Spleen (tissue), 11 donors: ENCODE measurements at regions not wholly inside any gene's neighbourhood (a gene's known extent, or its start where the extent isn't known, plus 50 kb on each side); places are given as distances from the start of the nearest gene placed in this dataset.

ENCODE experiments used
- DNase-seq: peaks from one replicate; pipeline ENCODE4 v3.0.0-alpha.2; 2020
- H3K27ac ChIP-seq, 8 donors: fragments of 200-600 bp; sonication (generic) in 7 of 8; 1 replicate in 4 of 8; 2 replicates in 4 of 8; pipeline versions ENCODE4 v1.5.0 to v1.8.0; 2016 to 2021; ENCODE audit warnings: inconsistent platforms in 4 of 8, mild to moderate bottlenecking in 4 of 8, moderate library complexity in 1 of 8
- H3K27me3 ChIP-seq, 7 donors: fragments of 200-600 bp; sonication (generic) in 6 of 7; replicated peaks in 1 of 7; 1 replicate in 4 of 7; 2 replicates in 3 of 7; pipeline versions ENCODE4 v1.5.0 to v1.8.0; 2016 to 2021; ENCODE audit warnings: inconsistent platforms in 3 of 7, mild to moderate bottlenecking in 1 of 7
- H3K36me3 ChIP-seq, 6 donors: fragments of 200-600 bp; sonication (generic) in 5 of 6; 1 replicate in 4 of 6; 2 replicates in 2 of 6; pipeline versions ENCODE4 v1.5.0 to v1.8.0; 2016 to 2021; ENCODE audit warnings: inconsistent platforms in 2 of 6
- H3K4me1 ChIP-seq, 6 donors: fragments of 200-600 bp; sonication (generic) in 5 of 6; 1 replicate in 3 of 6; 2 replicates in 3 of 6; pipeline versions ENCODE4 v1.5.0 to v1.8.0; 2016 to 2021; ENCODE audit warnings: inconsistent platforms in 3 of 6
- H3K4me3 ChIP-seq, 8 donors: fragments of 200-600 bp; sonication (generic) in 7 of 8; 1 replicate in 4 of 8; 2 replicates in 4 of 8; pipeline versions ENCODE4 v1.5.0 to v1.8.0; 2016 to 2021; ENCODE audit warnings: inconsistent platforms in 4 of 8, mild to moderate bottlenecking in 4 of 8, moderate library complexity in 2 of 8
- H3K9me3 ChIP-seq, 8 donors: fragments of 200-600 bp; sonication (generic) in 7 of 8; 1 replicate in 4 of 8; 2 replicates in 4 of 8; pipeline versions ENCODE4 v1.5.0 to v1.8.0; 2016 to 2021; ENCODE audit warnings: inconsistent platforms in 4 of 8
- POLR2A ChIP-seq, 3 donors: fragments of 450-650 bp; IDR thresholded peaks; one replicate each; pipeline ENCODE4 v1.5.1; 2017; ENCODE audit warnings: antibody characterized with exemption in 3 of 3, mild to moderate bottlenecking in 1 of 3
- POLR2AphosphoS5 ChIP-seq, 3 donors: sonication (generic); formaldehyde crosslinking; IDR thresholded peaks; one replicate each; pipeline ENCODE4 v1.5.1; 2017; ENCODE audit warnings: antibody characterized with exemption in 3 of 3
- WGBS, 5 donors: extraction: QIAGEN DNeasy Blood & Tissue Kit in 3 of 5; methylation state at CpG; one replicate each; pipeline versions ENCODE4 v1.1.5 to v1.1.7; 2013 to 2018; 5-methylcytosine and 5-hydroxymethylcytosine counted together
- intact Hi-C: fragments of 100-400 bp; cut with DNase I; formaldehyde crosslinking; loops from one replicate; pipeline ENCODE4 v1.15.0; 2023; ENCODE audit warnings: low total_unique reads
- TF ChIP-seq, protein P1 (sequence below), 11 experiments: fragments of 200-600 bp in 7 of 11; fragments of 450-650 bp in 4 of 11; sonication (generic) in 4 of 11; IDR thresholded peaks in 8 of 11; conservative IDR thresholded peaks in 3 of 11; 1 replicate in 7 of 11; 2 replicates in 4 of 11; pipeline versions ENCODE4 v1.4.0 to v1.8.0; 2016 to 2021; ENCODE audit warnings: antibody characterized with exemption in 11 of 11, inconsistent platforms in 4 of 11, mild to moderate bottlenecking in 1 of 11
- donor health status: healthy with polysubstance abuse.
- donor health status: DM: no; HTN: no; CAD: no; lungs with moderate emphysema.
- donor health status: DM: no; HTN: no; CAD: no.
- donor health status: Bipolar disorder and iron deficiency.
- donor health status: healthy.
- donor health status: DM: no; HTN: no; CAD: no.
- donor health status: DM: yes; HTN: yes; CAD: no.

DNA sequence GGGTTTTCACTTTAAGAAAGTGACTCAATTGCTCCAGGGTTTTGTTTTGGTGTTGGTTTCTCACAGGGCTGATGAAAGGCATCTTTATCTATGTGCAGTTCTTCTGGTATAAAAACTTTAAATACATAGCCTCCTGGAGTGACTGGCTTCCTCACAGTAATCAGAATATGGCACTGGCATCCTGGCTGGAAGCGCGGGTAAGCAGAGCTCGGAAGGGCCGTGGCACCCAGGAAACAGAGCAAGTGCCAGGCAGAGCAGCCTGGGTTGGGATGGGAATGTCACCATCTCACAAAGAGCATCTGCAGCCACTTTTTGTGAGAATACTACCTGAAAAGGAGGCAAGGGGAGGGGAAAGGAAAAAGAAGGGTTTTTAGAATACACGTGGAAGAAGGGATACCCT lies 534.7 kb downstream of the PLCL1 start:
- intact Hi-C loops: no loop called here
- TF ChIP-seq, protein P1, sequence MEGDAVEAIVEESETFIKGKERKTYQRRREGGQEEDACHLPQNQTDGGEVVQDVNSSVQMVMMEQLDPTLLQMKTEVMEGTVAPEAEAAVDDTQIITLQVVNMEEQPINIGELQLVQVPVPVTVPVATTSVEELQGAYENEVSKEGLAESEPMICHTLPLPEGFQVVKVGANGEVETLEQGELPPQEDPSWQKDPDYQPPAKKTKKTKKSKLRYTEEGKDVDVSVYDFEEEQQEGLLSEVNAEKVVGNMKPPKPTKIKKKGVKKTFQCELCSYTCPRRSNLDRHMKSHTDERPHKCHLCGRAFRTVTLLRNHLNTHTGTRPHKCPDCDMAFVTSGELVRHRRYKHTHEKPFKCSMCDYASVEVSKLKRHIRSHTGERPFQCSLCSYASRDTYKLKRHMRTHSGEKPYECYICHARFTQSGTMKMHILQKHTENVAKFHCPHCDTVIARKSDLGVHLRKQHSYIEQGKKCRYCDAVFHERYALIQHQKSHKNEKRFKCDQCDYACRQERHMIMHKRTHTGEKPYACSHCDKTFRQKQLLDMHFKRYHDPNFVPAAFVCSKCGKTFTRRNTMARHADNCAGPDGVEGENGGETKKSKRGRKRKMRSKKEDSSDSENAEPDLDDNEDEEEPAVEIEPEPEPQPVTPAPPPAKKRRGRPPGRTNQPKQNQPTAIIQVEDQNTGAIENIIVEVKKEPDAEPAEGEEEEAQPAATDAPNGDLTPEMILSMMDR (IDR thresholded peaks at IDR 0.05 in 8 of 11, conservative IDR thresholded peaks at IDR 0.05 in 3 of 11): no peak
- TF ChIP-seq POLR2AphosphoS5 (IDR thresholded peaks at IDR 0.05) (no peak), POLR2A (IDR thresholded peaks at IDR 0.05) (no peak)
- DNase-seq: peak; percentile 61
- WGBS, 5 donors: 87 to 93% (median 91%) methylated on average over 5 of the region's 5 CpGs
- no peak overlapping the region for H3K4me3 ChIP-seq
- no peak overlapping the region for H3K27ac ChIP-seq
- no peaks in the 10 kb centered on the region for H3K4me1 ChIP-seq
- peaks cover 0 to 30% (median 0%) of the 10 kb centered on the region in 7 donors for H3K27me3 ChIP-seq
- no peaks in the 10 kb centered on the region for H3K36me3 ChIP-seq
- H3K9me3 ChIP-seq: no peaks in the 10 kb centered on the region

DNA sequence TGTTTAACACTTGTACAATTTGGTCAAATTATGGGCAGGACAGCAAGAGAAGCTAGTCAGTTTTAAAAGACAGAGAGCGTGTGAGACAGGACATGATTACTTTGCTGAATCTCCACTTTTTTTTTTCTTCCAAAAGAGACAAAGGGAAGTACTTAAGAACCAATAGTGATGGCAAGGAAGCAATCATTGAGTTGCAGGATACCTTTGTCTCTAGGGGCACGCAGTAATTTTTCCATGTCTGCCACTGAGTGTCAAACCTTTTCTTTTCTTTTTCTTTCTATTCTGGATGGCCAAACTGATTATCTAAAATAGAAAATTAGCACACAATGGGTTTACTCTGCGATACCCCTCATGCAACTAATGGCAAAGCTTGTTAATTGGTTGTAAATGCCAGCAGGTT lies 533.0 kb downstream of the PLCL1 start:
- H3K9me3 ChIP-seq: no peaks in the 10 kb centered on the region
- intact Hi-C loops: no loop called here
- peaks cover 0 to 30% (median 0%) of the 10 kb centered on the region in 7 donors for H3K27me3 ChIP-seq
- WGBS, 5 donors: 66 to 83% (median 76%) methylated on average over 3 of the region's 3 CpGs
- H3K27ac ChIP-seq: no peak overlapping the region
- TF ChIP-seq, protein P1 (IDR thresholded peaks at IDR 0.05 in 8 of 11, conservative IDR thresholded peaks at IDR 0.05 in 3 of 11): no peak
- TF ChIP-seq POLR2AphosphoS5 (IDR thresholded peaks at IDR 0.05): no peak
- no peak for TF ChIP-seq POLR2A (IDR thresholded peaks at IDR 0.05)
- no peak for DNase-seq
- H3K4me3 ChIP-seq: no peak overlapping the region
- H3K36me3 ChIP-seq: no peaks in the 10 kb centered on the region
- no peaks in the 10 kb centered on the region for H3K4me1 ChIP-seq

DNA sequence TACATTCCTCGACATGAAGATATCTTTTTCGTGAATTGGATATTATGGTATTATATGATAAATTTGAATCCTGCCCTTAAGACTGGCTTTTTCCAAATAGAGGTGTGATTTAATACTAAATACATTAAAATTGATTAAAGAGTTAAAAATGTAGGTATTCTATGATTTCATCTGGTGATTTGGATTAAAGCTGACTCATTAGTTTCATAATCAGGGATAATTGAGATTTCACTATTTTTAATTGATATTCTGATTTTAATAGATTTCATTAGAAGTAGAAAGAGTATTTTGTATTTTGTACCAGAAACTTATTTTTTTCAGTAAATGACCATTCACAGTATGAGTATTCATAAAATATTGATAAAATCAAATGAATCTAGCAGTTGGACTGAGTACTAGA lies 524.1 kb downstream of the PLCL1 start:
- H3K27ac ChIP-seq: no peak overlapping the region
- no peaks in the 10 kb centered on the region for H3K36me3 ChIP-seq
- WGBS, 5 donors: 91 to 98% (median 94%) methylated on average over 2 of the region's 2 CpGs
- H3K27me3 ChIP-seq: peaks cover 0 to 20% (median 0%) of the 10 kb centered on the region in 7 donors
- H3K4me1 ChIP-seq: peaks cover 0 to 16% (median 0%) of the 10 kb centered on the region in 6 donors
- no peak for DNase-seq
- H3K9me3 ChIP-seq: no peaks in the 10 kb centered on the region
- no peak overlapping the region for H3K4me3 ChIP-seq
- intact Hi-C loops: no loop called here
- TF ChIP-seq, protein P1 (IDR thresholded peaks at IDR 0.05 in 8 of 11, conservative IDR thresholded peaks at IDR 0.05 in 3 of 11): no peak
- TF ChIP-seq POLR2AphosphoS5 (IDR thresholded peaks at IDR 0.05): no peak
- no peak for TF ChIP-seq POLR2A (IDR thresholded peaks at IDR 0.05)

DNA sequence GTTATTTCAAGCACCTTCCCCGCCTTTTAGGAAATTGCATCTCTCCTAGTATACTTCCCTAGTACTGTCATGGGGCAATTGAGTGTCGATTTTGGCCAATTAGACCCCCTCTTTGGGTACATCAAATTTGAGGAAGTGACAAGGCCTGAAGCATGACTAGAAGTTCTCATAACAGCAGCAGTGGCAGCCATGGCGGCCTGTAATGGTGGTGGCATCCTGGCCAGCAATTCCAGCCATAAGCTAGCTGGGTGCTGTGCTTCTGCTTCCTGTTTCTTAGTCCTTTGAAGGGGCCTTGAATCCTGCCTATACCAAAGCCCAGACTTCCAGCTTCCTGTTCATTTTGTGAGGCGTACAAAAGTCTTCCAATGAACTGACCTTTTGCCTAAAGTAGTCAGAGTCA lies 523.1 kb downstream of the PLCL1 start:
- TF ChIP-seq POLR2AphosphoS5 (IDR thresholded peaks at IDR 0.05) (no peak), POLR2A (IDR thresholded peaks at IDR 0.05) (no peak)
- TF ChIP-seq, protein P1 (IDR thresholded peaks at IDR 0.05 in 8 of 11, conservative IDR thresholded peaks at IDR 0.05 in 3 of 11): no peak
- no peaks in the 10 kb centered on the region for H3K9me3 ChIP-seq
- H3K27ac ChIP-seq: no peak overlapping the region
- H3K4me3 ChIP-seq: no peak overlapping the region
- no peaks in the 10 kb centered on the region for H3K36me3 ChIP-seq
- H3K27me3 ChIP-seq: peaks cover 0 to 22% (median 0%) of the 10 kb centered on the region in 7 donors
- DNase-seq: no peak
- intact Hi-C loops: no loop called here
- peaks cover 0 to 16% (median 0%) of the 10 kb centered on the region in 6 donors for H3K4me1 ChIP-seq
- 68 to 83% (median 81%) methylated on average over 4 of the region's 4 CpGs for WGBS, 5 donors
